Islet precursor cell (in vitro differentiated cells): ENCODE measurements at regions not wholly inside any gene's neighbourhood (a gene's known extent, or its start where the extent isn't known, plus 50 kb on each side); places are given as distances from the start of the nearest gene placed in this dataset.
A peak's percentile ranks its signal among the peaks of the same experiment; 100 is the strongest.

Experiments
- DNase-seq: peaks from one replicate; pipeline ENCODE4 v3.0.0-alpha.2; 2018

GRCh38 chr15:100785181-100786138 lies 94.2 kb upstream of the ALDH1A3 start:
- peak; percentile 19 for DNase-seq

- peak; percentile 1 for DNase-seq
Measured at GRCh38 chr15:100786139-100786531, 93.5 kb upstream of the ALDH1A3 start.

GRCh38 chr15:100786901-100787566 lies 92.6 kb upstream of the ALDH1A3 start:
- DNase-seq, result peak; percentile 41

GRCh38 chr15:100787567-100788417 lies 91.8 kb upstream of the ALDH1A3 start:
- peak; percentile 39 for DNase-seq

DNA sequence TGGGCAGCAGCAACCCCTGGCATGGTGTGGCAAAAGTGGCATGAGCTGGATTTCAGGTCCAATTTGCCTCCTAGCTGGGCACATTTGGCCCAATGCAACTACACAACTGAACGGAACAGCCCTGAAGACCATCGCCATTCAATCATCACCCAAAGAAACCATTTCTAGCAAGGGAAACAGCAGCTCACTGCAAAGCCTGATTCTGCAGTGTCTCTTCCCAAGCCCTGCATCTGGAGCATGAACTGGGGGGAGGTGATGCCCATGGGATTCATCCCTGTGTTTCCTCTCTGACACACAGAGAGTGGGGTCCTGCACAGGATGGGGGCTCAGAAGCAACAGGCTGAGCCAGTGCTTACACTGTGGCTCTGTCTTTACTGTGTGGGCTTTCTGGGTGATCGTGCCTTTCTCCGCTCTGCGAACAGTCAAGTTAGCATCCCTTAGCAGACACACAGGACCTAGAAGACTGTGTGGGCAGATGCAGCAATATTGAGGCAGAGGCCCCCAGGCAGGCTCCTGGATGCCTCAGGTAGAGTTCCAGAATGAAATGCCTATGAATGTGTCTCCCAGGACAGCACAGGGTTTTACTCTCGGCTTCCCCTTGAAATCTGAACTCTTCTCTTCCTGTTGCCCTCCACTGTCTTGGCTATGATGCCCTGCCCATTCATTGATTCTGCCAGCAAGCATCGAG lies 91.1 kb upstream of the ALDH1A3 start:
- peak; percentile 25 for DNase-seq

GRCh38 chr15:100790786-100791265 lies 88.8 kb upstream of the ALDH1A3 start:
- peak; percentile 10 for DNase-seq

- DNase-seq, result peak; percentile 19
Measured at GRCh38 chr15:100794008-100794407, 85.6 kb upstream of the ALDH1A3 start.

DNA sequence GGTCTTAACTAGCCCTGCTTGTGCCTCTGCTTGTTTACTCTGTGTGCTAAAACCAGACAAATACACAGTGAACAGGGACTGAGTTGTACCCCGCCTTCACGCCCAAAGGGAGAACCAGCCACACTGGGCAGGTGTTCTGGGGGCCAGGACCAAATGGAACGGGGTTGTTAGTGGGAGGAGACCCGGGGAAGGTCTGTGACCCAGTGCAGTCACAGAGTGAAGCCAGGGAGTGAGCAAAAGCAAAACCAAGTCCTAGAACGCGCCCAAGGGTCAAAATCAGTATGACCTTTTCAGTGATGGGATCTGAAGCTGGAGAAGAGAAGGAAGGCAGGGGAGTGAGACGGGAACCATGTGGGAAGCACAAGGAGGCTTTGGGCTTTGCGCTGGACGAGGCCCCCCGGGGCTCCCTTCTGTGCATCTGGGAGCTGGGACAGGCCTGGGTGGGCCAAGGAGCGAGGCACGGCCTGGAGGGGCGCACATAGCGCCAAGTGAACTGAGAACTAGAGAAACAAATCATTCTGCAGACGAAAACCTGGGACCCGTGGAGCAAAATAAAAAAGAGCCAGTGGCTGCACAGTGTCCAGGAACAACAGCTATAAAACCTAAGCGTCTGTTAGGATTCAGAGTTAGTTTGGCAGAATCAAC lies 78.3 kb upstream of the ALDH1A3 start:
- no peak for DNase-seq

GRCh38 chr15:100802421-100803170 lies 77.0 kb upstream of the ALDH1A3 start:
- DNase-seq, result peak; percentile 52

GRCh38 chr15:100803171-100803440 lies 76.5 kb upstream of the ALDH1A3 start:
- DNase-seq, result peak; percentile 58

- no peak for DNase-seq
Measured at GRCh38 chr15:100806157-100806556, 73.5 kb upstream of the ALDH1A3 start.

DNA sequence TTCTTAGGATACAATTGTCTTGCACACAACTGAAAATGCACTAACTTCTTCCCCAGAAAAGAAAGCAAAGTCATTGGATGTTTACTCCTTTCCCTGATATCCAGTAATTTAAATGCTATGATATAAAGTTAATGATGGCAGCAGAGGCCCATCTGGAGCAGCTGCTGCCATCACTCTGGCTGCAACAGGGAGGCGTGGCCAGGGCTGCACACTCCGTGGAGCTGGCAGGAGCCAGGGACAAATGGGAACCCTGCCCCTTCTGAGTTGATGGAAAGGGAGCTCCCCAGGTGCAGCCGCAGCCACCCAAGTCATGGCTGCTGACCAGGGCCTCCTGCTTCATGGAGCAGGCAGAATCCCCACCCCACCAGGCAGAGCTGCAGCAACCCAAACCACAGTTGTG lies 72.6 kb upstream of the ALDH1A3 start:
- DNase-seq, result peak; percentile 35

- no peak for DNase-seq
Measured at GRCh38 chr15:100808691-100809090, 70.9 kb upstream of the ALDH1A3 start.

GRCh38 chr15:100809151-100809550 lies 70.5 kb upstream of the ALDH1A3 start:
- no peak for DNase-seq

DNA sequence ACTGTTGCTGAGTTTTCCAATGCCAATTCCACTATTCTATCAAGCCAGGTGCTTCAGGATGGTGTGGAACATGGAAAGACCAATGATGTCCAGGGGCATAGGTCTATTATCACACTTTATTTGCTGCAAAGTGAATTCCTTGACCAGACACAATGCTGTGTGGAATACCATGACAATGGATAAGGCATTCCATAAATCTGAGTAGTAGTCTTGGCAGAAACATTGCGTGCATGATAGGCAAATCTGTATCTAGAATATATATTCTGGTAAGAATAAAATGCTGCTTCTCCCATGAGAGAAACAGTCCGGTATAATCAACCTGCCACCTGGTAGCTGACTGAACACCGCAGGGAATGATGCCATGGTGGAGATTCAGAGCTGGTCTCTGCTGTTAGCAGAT lies 70.0 kb upstream of the ALDH1A3 start:
- DNase-seq, result no peak

- DNase-seq, result no peak
Measured at GRCh38 chr15:100810229-100810628, 69.4 kb upstream of the ALDH1A3 start.

DNA sequence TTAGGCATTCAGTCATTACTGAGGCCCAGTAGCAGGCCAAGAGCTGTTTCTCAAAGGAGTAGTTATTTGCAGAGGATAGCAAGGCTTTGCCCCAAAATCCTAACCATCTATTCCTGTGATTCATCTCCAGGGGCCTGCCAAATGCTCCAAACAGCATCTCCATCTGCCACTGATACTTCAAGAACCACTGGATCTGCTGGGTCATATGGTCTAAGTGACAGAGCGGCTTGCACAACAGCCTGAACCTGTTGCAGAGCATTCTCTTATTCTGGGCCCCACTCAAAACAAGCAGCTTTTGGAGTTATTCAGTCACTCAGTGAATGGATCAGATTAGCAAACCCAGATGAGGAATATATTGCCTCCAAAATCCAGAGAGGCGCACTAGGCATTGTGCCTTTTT lies 68.8 kb upstream of the ALDH1A3 start:
- no peak for DNase-seq

DNA sequence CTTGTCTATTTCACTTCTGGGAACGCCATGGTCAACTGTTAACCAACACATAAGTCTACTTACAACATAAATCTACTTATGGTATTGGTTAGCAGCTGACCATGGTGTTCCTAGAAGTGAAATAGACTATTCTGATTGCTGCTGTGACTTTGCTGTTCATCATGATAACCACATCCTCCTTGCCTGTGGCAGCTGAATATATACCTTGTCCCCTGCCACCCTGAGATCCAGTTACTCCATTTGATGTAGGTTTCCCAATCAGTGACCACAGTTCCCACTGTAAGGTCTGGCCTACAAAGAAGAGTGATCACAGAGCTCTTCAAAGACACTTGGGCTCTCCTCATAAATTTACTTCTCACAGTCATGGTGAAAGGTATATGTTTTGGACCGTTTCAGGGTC lies 66.8 kb upstream of the ALDH1A3 start:
- DNase-seq, result no peak

- DNase-seq, result no peak
Measured at GRCh38 chr15:100818927-100819326, 60.7 kb upstream of the ALDH1A3 start.

DNA sequence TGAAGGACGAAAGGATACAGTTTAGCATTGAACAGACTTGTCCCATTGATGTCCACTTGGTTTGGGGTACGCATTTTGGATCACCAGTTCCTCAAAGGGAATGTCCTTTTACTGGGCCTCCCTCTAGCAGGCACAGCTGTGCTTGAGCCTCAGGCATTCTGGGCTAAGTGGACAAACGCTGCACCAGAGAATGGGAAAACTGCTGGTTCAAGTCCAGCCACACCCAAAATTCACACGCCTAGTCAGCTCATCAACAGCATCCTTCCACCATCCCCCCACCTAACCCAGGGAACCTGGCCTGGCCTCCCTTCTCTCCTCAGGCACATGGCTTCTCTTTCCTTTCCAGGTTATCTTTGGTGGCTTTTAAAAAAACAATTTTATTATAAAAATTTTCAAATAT lies 59.1 kb upstream of the ALDH1A3 start:
- DNase-seq, result no peak

GRCh38 chr15:100821327-100821726 lies 58.3 kb upstream of the ALDH1A3 start:
- DNase-seq, result no peak
